Suprapubic skin (tissue), 3 donors: ENCODE measurements at regions not wholly inside any gene's neighbourhood (a gene's known extent, or its start where the extent isn't known, plus 50 kb on each side); places are given as distances from the start of the nearest gene placed in this dataset.

Source experiments
- CTCF ChIP-seq, 2 donors: fragments of 200-600 bp in 1 of 2; fragments of 450-650 bp in 1 of 2; sonication (generic) in 1 of 2; IDR thresholded peaks; one replicate each; pipeline ENCODE4 v1.5.1; 2016 to 2019; ENCODE audit warnings: antibody characterized with exemption in 2 of 2, mild to moderate bottlenecking in 1 of 2, moderate library complexity in 1 of 2
- EP300 ChIP-seq: sonication (generic); formaldehyde crosslinking; IDR thresholded peaks from one replicate; pipeline ENCODE4 v1.6.1; 2017; ENCODE audit warnings: antibody characterized with exemption
- POLR2A ChIP-seq, 2 donors: fragments of 450-650 bp; IDR thresholded peaks; one replicate each; pipeline ENCODE4 v1.6.1; 2017; ENCODE audit warnings: antibody characterized with exemption in 2 of 2, mild to moderate bottlenecking in 2 of 2, moderate library complexity in 2 of 2

- TF ChIP-seq CTCF (IDR thresholded peaks at IDR 0.05) (no peak), POLR2A (IDR thresholded peaks at IDR 0.05) (no peak), EP300 (no peak)
Observed at GRCh38 chr6:113643407-113643770, 213.8 kb upstream of the MARCKS start.
